Esophagus squamous epithelium (tissue), 5 donors: ENCODE measurements at regions not wholly inside any gene's neighbourhood (a gene's known extent, or its start where the extent isn't known, plus 50 kb on each side); places are given as distances from the start of the nearest gene placed in this dataset.

ENCODE experiments used
- DNase-seq: peaks from one replicate; lab custom pipeline; 2025; lab: John Stamatoyannopoulos, UW
- H3K27ac ChIP-seq, 4 donors: fragments of 200-600 bp; sonication (generic); one replicate each; pipeline ENCODE4 v1.5.1; 2016 to 2019; ENCODE audit warnings: mild to moderate bottlenecking in 1 of 4
- H3K27me3 ChIP-seq, 4 donors: fragments of 200-600 bp; sonication (generic); 1 replicate in 3 of 4; 2 replicates in 1 of 4; pipeline versions ENCODE4 v1.5.1 to v1.6.0; 2017 to 2021; ENCODE audit warnings: antibody characterized with exemption in 1 of 4
- H3K36me3 ChIP-seq, 3 donors: fragments of 200-600 bp; sonication (generic); one replicate each; pipeline ENCODE4 v1.5.1; 2016 to 2019
- H3K4me1 ChIP-seq, 3 donors: fragments of 200-600 bp; sonication (generic); one replicate each; pipeline ENCODE4 v1.5.1; 2017 to 2019
- H3K4me3 ChIP-seq, 4 donors: fragments of 200-600 bp; sonication (generic); 1 replicate in 3 of 4; 2 replicates in 1 of 4; pipeline ENCODE4 v1.5.1; 2016 to 2019; ENCODE audit warnings: mild to moderate bottlenecking in 2 of 4, moderate library complexity in 1 of 4
- H3K9me3 ChIP-seq, 3 donors: fragments of 200-600 bp; sonication (generic); one replicate each; pipeline ENCODE4 v1.5.1; 2016 to 2019
- POLR2A ChIP-seq, 4 donors: fragments of 450-650 bp; IDR thresholded peaks; one replicate each; pipeline ENCODE4 v1.6.1; 2017; ENCODE audit warnings: antibody characterized with exemption in 4 of 4, mild to moderate bottlenecking in 4 of 4, moderate library complexity in 3 of 4
- WGBS, 2 donors: methylation state at CpG; one replicate each; pipeline ENCODE4 v1.1.5; 2018; 5-methylcytosine and 5-hydroxymethylcytosine counted together
- intact Hi-C: fragments of 100-400 bp; cut with DNase I; formaldehyde crosslinking; loops from one replicate; pipeline ENCODE4 v1.15.0; 2022
- TF ChIP-seq, protein P1 (sequence below), 6 experiments: fragments of 450-650 bp in 4 of 6; fragments of 200-600 bp in 2 of 6; sonication (generic) in 2 of 6; IDR thresholded peaks; one replicate each; pipeline ENCODE4 v1.5.1; 2016 to 2019; ENCODE audit warnings: antibody characterized with exemption in 6 of 6, mild to moderate bottlenecking in 4 of 6, moderate library complexity in 4 of 6
- donor health status: DM: yes; HTN: yes; CAD: no.

DNA sequence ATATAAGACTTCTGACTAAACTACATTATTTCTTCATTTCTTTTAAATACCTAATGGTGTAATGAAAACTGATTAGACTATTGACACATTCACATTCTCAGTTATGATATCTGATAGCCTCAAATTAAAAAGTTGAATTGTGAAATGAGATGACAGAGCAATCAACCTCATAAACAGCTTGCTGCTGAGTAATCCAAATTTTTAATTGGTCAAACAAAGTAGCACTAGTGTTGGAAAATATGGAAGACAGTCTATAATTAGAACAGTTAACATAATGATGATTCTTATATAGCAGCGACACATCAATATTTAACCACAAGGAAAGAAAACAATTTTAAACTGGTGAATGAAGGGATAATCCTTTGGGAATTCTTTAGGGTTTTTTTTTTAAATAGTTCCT is 91.9 kb upstream of the LRP1B start:
- Histone ChIP-seq H3K9me3 (no peaks in the 10 kb centered on the region), H3K4me1 (no peaks in the 10 kb centered on the region), H3K4me3 (no peak overlapping the region), H3K36me3 (no peaks in the 10 kb centered on the region), H3K27ac (no peak overlapping the region), H3K27me3 (no peaks in the 10 kb centered on the region)
- TF ChIP-seq, protein P1, sequence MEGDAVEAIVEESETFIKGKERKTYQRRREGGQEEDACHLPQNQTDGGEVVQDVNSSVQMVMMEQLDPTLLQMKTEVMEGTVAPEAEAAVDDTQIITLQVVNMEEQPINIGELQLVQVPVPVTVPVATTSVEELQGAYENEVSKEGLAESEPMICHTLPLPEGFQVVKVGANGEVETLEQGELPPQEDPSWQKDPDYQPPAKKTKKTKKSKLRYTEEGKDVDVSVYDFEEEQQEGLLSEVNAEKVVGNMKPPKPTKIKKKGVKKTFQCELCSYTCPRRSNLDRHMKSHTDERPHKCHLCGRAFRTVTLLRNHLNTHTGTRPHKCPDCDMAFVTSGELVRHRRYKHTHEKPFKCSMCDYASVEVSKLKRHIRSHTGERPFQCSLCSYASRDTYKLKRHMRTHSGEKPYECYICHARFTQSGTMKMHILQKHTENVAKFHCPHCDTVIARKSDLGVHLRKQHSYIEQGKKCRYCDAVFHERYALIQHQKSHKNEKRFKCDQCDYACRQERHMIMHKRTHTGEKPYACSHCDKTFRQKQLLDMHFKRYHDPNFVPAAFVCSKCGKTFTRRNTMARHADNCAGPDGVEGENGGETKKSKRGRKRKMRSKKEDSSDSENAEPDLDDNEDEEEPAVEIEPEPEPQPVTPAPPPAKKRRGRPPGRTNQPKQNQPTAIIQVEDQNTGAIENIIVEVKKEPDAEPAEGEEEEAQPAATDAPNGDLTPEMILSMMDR (IDR thresholded peaks at IDR 0.05), result no peak
- DNase-seq, result no peak
- intact Hi-C loops, result no loop called here
- WGBS, 2 donors, result 48 to 56% methylated on average over 1 of the region's 1 CpG

DNA sequence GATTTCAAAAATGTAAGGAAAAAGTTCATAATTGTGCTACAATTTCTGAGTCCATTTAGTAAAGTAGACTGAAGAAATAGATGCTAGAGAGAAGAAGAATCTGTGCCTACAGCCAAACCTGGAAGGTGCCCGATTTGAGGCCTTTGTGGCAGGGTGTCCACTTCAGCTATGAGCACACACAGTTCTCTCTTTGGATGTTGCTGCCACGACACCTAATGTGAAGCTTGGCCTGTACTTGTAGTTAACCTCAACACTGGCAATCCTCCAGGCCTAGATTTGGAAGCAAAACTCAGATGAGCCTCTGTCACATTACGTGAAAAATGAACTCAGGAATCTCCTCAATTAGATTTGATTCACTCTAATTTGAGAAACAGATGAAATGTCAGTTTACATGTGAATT is 90.1 kb upstream of the LRP1B start:
- intact Hi-C loops, result no loop called here
- Histone ChIP-seq H3K36me3 (no peaks in the 10 kb centered on the region), H3K27ac (no peak overlapping the region), H3K4me3 (no peak overlapping the region), H3K27me3 (no peaks in the 10 kb centered on the region), H3K9me3 (no peaks in the 10 kb centered on the region), H3K4me1 (no peaks in the 10 kb centered on the region)
- no peak for DNase-seq
- WGBS, 2 donors, result 21 to 30% methylated on average over 3 of the region's 3 CpGs
- no peak for TF ChIP-seq POLR2A (IDR thresholded peaks at IDR 0.05)
- TF ChIP-seq, protein P1 (IDR thresholded peaks at IDR 0.05), result no peak

DNA sequence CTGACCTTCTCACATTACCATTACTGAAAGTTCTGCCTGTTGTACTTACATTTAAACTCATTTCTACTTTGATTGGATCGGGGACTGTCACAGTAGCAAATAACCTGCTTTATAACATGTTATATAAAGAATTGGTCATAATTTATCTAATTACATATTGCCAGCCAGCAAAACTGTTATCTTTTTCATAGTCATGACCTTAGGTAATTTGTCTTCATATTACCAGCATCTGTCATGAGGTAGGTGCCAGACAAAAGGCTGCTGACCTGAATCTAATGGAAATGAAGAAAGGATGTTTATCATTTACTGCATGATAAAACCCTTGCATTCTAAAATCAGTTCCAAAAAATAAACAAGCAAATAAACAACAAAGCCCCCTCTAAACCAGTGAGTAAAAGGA is 89.4 kb upstream of the LRP1B start:
- no peaks in the 10 kb centered on the region for H3K36me3 ChIP-seq
- TF ChIP-seq POLR2A (IDR thresholded peaks at IDR 0.05), result no peak
- TF ChIP-seq, protein P1 (IDR thresholded peaks at IDR 0.05), result no peak
- H3K4me3 ChIP-seq, result no peak overlapping the region
- 82 to 94% methylated on average over 1 of the region's 1 CpG for WGBS, 2 donors
- no peaks in the 10 kb centered on the region for H3K27me3 ChIP-seq
- H3K4me1 ChIP-seq, result no peaks in the 10 kb centered on the region
- H3K9me3 ChIP-seq, result no peaks in the 10 kb centered on the region
- intact Hi-C loops, result no loop called here
- no peak for DNase-seq
- H3K27ac ChIP-seq, result no peak overlapping the region

DNA sequence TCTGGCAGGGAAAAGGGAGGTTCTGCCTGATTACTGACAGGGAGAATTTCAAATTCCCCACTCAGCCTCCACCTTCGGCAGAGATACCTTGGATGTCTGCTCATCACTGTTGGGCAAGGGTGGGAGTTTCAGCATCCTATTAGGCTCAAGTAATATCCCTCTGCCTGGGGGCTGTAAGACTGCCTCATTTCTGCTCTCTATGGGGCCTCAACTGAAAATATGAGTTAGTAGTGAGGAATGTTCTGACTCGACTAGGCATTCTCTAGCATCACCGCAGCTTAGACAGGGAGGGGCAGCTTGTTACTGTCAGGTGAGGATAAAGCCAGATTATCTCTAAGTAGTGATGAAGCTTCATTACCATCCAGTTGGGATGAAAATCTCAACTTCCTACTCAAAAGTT is 87.7 kb upstream of the LRP1B start:
- H3K9me3 ChIP-seq, result no peaks in the 10 kb centered on the region
- no peaks in the 10 kb centered on the region for H3K36me3 ChIP-seq
- H3K27ac ChIP-seq, result no peak overlapping the region
- intact Hi-C loops, result no loop called here
- H3K4me3 ChIP-seq, result no peak overlapping the region
- H3K4me1 ChIP-seq, result no peaks in the 10 kb centered on the region
- TF ChIP-seq POLR2A (IDR thresholded peaks at IDR 0.05), result no peak
- TF ChIP-seq, protein P1 (IDR thresholded peaks at IDR 0.05), result no peak
- H3K27me3 ChIP-seq, result no peaks in the 10 kb centered on the region
- no peak for DNase-seq
- WGBS, 2 donors, result 56 to 75% methylated on average over 3 of the region's 3 CpGs

DNA sequence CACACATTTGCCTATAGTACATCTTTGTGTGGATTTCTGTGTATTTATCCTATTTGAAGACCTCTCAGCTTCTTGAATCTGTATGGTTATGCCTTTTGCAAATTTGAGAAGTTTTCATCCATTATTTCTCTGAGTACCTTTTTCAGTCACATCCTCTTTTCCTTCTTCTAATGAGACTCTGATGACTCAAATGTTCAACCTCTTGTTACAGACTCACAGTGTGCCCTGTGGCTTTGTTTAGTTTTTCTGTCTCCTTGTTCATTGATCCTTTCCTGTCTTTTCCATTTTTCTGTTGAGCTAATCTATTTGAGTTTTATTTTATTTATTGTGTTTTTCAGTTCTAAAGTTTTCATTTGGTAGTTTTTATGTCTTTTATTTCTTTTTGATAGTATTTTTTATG is 87.0 kb upstream of the LRP1B start:
- DNase-seq, result no peak
- no peak for TF ChIP-seq POLR2A (IDR thresholded peaks at IDR 0.05)
- TF ChIP-seq, protein P1 (IDR thresholded peaks at IDR 0.05), result no peak
- no peak overlapping the region for H3K4me3 ChIP-seq
- no peaks in the 10 kb centered on the region for H3K36me3 ChIP-seq
- intact Hi-C loops, result no loop called here
- no peaks in the 10 kb centered on the region for H3K9me3 ChIP-seq
- H3K4me1 ChIP-seq, result no peaks in the 10 kb centered on the region
- H3K27ac ChIP-seq, result no peak overlapping the region
- no peaks in the 10 kb centered on the region for H3K27me3 ChIP-seq
